ENCODE measurements at regions not wholly inside any gene's neighbourhood (a gene's known extent, or its start where the extent isn't known, plus 50 kb on each side); places are given as distances from the start of the nearest gene placed in this dataset.

DNA sequence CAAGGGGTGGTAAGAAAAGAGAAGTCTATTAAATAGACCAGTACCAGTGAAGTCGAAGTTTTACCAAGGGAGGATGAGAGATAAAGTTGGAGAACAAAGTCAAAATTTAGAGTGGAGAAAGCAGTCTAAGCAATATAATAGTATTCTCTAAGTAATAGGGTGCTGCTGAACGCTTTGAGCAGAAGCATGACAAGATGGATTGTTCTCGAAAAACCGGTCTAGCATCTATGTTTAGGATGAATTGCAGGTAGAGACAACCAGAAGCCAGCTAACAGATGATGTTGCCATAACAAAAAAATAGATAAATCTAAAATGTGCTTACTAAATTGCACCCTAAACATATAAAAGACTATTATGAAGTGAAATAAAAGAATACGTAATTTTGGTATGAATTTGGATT, 237.0 kb downstream of the PRELID2 start:
- no peak overlapping the region for H3K4me2 ChIP-seq (ENCODE audit: unreplicated experiment)
- H3K36me3 ChIP-seq (ENCODE audit: low read depth): no peaks in the 10 kb centered on the region
- H4K20me1 ChIP-seq (ENCODE audit: insufficient read depth): no peaks in the 10 kb centered on the region
- no peaks in the 10 kb centered on the region for H3K9me2 ChIP-seq (ENCODE audit: insufficient read depth)
- H2AFZ ChIP-seq: no peak overlapping the region
- no peaks in the 10 kb centered on the region for H3K9me3 ChIP-seq (ENCODE audit: low read depth)
- H3K27ac ChIP-seq: no peak overlapping the region
- TF ChIP-seq EZH2phosphoT487 (IDR thresholded peaks at IDR 0.05; ENCODE audit: insufficient read depth, low read depth) (no peak), EZH2 (IDR thresholded peaks at IDR 0.05; ENCODE audit: insufficient read depth, poor library complexity, severe bottlenecking) (no peak)
- no peak for DNase-seq
- WGBS, 2 experiments (ENCODE audit: low coverage in 1 of 2, low lambda C conversion rate in 2 of 2, missing lambda C conversion rate in 2 of 2): 84% methylated on average over 5 of the region's 5 CpGs
- H3K27me3 ChIP-seq (replicated peaks; ENCODE audit: insufficient read depth): no peaks in the 10 kb centered on the region
- no peaks in the 10 kb centered on the region for H3K4me1 ChIP-seq (ENCODE audit: insufficient read depth)
- H3K79me2 ChIP-seq (ENCODE audit: insufficient read depth): no peaks in the 10 kb centered on the region
- H3K4me3 ChIP-seq: no peak overlapping the region
- H3K9ac ChIP-seq: no peak overlapping the region
- no peaks in the 10 kb centered on the region for H3F3A ChIP-seq (ENCODE audit: insufficient read depth)
- in situ Hi-C loops (cut with MboI): no loop called here

DNA sequence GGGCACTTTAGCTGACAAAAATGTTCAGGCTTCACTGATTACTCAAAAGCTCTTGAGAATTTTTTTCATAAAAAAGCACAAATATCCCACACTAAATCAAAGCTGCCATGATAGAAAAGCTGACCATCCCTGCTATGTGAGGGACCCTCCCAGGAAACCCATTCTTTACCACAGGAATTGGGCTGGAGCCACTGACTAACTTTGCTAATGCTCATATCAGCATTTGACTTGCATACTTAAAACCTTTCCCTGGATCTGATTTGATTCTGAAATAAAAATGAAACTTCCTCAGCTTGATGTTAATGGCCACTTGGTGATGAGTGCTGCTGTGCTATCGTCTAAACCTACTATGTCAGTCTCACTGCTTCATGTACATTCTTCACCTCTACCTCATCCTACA, 243.6 kb downstream of the PRELID2 start:
- H3K79me2 ChIP-seq (ENCODE audit: insufficient read depth): no peaks in the 10 kb centered on the region
- H3K9me3 ChIP-seq (ENCODE audit: low read depth): no peaks in the 10 kb centered on the region
- TF ChIP-seq EZH2phosphoT487 (IDR thresholded peaks at IDR 0.05; ENCODE audit: insufficient read depth, low read depth) (no peak), EZH2 (IDR thresholded peaks at IDR 0.05; ENCODE audit: insufficient read depth, poor library complexity, severe bottlenecking) (no peak)
- DNase-seq: no peak
- peaks cover 22% of the 10 kb centered on the region for H3F3A ChIP-seq (ENCODE audit: insufficient read depth)
- H3K4me1 ChIP-seq (ENCODE audit: insufficient read depth): peaks cover 25% of the 10 kb centered on the region
- no peak overlapping the region for H2AFZ ChIP-seq
- H4K20me1 ChIP-seq (ENCODE audit: insufficient read depth): no peaks in the 10 kb centered on the region
- WGBS, 2 experiments (ENCODE audit: low coverage in 1 of 2, low lambda C conversion rate in 2 of 2, missing lambda C conversion rate in 2 of 2): 83 to 91% methylated on average over 1 of the region's 1 CpG
- in situ Hi-C loops (cut with MboI): no loop called here
- H3K4me2 ChIP-seq (ENCODE audit: unreplicated experiment): no peak overlapping the region
- H3K9ac ChIP-seq: no peak overlapping the region
- no peaks in the 10 kb centered on the region for H3K27me3 ChIP-seq (replicated peaks; ENCODE audit: insufficient read depth)
- H3K27ac ChIP-seq: no peak overlapping the region
- no peaks in the 10 kb centered on the region for H3K9me2 ChIP-seq (ENCODE audit: insufficient read depth)
- H3K36me3 ChIP-seq (ENCODE audit: low read depth): no peaks in the 10 kb centered on the region
- H3K4me3 ChIP-seq: no peak overlapping the region

DNA sequence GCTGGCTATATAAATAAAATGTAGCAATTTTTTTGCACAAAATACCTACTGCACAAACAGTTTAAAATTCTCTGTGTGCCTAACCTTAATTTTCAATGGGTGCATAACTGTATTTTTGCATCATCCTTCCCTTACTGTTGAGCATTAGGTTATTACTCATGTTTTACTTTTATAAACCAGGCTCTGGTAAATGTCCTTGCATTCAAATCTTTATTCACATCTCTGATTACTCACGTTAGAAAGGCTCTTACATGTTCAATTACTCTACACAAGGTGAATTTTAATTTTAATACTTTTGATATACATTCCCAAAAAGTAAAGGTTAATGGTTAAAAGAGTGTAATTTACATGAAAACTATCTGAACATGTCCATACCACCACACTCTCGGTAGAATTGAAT, 246.1 kb downstream of the PRELID2 start:
- peak; percentile 14 for DNase-seq
- no peaks in the 10 kb centered on the region for H3K36me3 ChIP-seq (ENCODE audit: low read depth)
- no peaks in the 10 kb centered on the region for H3K27me3 ChIP-seq (replicated peaks; ENCODE audit: insufficient read depth)
- H3K9me3 ChIP-seq (ENCODE audit: low read depth): no peaks in the 10 kb centered on the region
- no peak overlapping the region for H3K9ac ChIP-seq
- no peak overlapping the region for H2AFZ ChIP-seq
- no peak overlapping the region for H3K27ac ChIP-seq
- H4K20me1 ChIP-seq (ENCODE audit: insufficient read depth): no peaks in the 10 kb centered on the region
- H3K9me2 ChIP-seq (ENCODE audit: insufficient read depth): no peaks in the 10 kb centered on the region
- in situ Hi-C loops (cut with MboI): no loop called here
- peaks cover 22% of the 10 kb centered on the region for H3F3A ChIP-seq (ENCODE audit: insufficient read depth)
- peaks cover 28% of the 10 kb centered on the region for H3K4me1 ChIP-seq (ENCODE audit: insufficient read depth)
- no peak overlapping the region for H3K4me2 ChIP-seq (ENCODE audit: unreplicated experiment)
- no peak overlapping the region for H3K4me3 ChIP-seq
- WGBS, 2 experiments (ENCODE audit: low coverage in 1 of 2, low lambda C conversion rate in 2 of 2, missing lambda C conversion rate in 2 of 2): 57 to 61% methylated on average over 2 of the region's 2 CpGs
- no peaks in the 10 kb centered on the region for H3K79me2 ChIP-seq (ENCODE audit: insufficient read depth)
- no peak for TF ChIP-seq EZH2 (IDR thresholded peaks at IDR 0.05; ENCODE audit: insufficient read depth, poor library complexity, severe bottlenecking)

DNA sequence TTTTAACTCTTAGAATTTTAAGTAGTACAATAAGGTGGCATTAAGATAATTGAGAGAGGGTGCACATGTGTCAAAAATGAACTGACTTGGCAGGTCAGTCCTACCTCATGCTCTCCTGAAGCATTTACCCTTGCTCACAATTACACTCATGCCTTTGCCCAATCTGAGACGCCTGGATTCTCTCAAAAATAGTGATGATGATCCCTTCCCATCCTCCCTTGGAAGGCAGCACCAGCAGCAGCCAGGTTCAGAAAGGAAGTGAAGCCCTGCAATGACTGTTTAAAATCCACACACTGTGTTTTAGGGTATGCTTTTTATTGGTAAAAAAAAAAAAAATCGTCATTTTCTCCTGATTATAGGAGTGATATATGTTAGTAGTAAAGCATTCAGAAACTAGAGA, 246.6 kb downstream of the PRELID2 start:
- in situ Hi-C loops (cut with MboI): no loop called here
- no peaks in the 10 kb centered on the region for H3K79me2 ChIP-seq (ENCODE audit: insufficient read depth)
- H2AFZ ChIP-seq: no peak overlapping the region
- H3K27me3 ChIP-seq (replicated peaks; ENCODE audit: insufficient read depth): no peaks in the 10 kb centered on the region
- peaks cover 28% of the 10 kb centered on the region for H3K4me1 ChIP-seq (ENCODE audit: insufficient read depth)
- H3K9me3 ChIP-seq (ENCODE audit: low read depth): no peaks in the 10 kb centered on the region
- peak overlapping the region; percentile 45; the same call in 1 of the 2 replicates for H3K27ac ChIP-seq
- no peak overlapping the region for H3K4me2 ChIP-seq (ENCODE audit: unreplicated experiment)
- no peak overlapping the region for H3K9ac ChIP-seq
- H4K20me1 ChIP-seq (ENCODE audit: insufficient read depth): no peaks in the 10 kb centered on the region
- WGBS, 2 experiments (ENCODE audit: low coverage in 1 of 2, low lambda C conversion rate in 2 of 2, missing lambda C conversion rate in 2 of 2): 67% methylated on average over 2 of the region's 2 CpGs
- no peaks in the 10 kb centered on the region for H3K9me2 ChIP-seq (ENCODE audit: insufficient read depth)
- no peaks in the 10 kb centered on the region for H3K36me3 ChIP-seq (ENCODE audit: low read depth)
- TF ChIP-seq EZH2phosphoT487 (IDR thresholded peaks at IDR 0.05; ENCODE audit: insufficient read depth, low read depth): no peak
- TF ChIP-seq EZH2 (IDR thresholded peaks at IDR 0.05; ENCODE audit: insufficient read depth, poor library complexity, severe bottlenecking): no peak
- no peak overlapping the region for H3K4me3 ChIP-seq
- DNase-seq: no peak
- H3F3A ChIP-seq (ENCODE audit: insufficient read depth): peaks cover 22% of the 10 kb centered on the region

DNA sequence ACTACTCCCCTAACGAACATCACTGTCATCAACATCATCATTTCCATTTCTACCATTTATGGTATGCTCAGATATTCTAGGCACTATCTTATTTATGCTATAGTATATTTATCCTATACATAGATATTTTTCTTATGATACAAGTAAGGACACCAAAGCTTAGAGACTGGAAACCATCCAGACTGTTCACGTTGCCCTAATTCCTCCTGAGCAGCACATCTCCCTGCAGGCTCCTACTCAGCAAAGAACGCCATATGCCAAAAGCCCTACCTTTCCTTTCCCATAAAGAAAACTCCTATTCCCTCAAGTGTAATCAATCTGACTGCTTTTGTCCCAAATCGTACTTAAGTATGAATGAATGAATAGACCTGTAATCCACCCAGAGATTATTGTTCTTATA, 247.0 kb downstream of the PRELID2 start:
- WGBS, 2 experiments (ENCODE audit: low coverage in 1 of 2, low lambda C conversion rate in 2 of 2, missing lambda C conversion rate in 2 of 2): 46 to 53% methylated on average over 4 of the region's 4 CpGs
- in situ Hi-C loops (cut with MboI): no loop called here
- no peaks in the 10 kb centered on the region for H3K36me3 ChIP-seq (ENCODE audit: low read depth)
- H3F3A ChIP-seq (ENCODE audit: insufficient read depth): peaks cover 22% of the 10 kb centered on the region
- peaks cover 28% of the 10 kb centered on the region for H3K4me1 ChIP-seq (ENCODE audit: insufficient read depth)
- no peaks in the 10 kb centered on the region for H3K79me2 ChIP-seq (ENCODE audit: insufficient read depth)
- H2AFZ ChIP-seq: peak overlapping the region; percentile 40; the same call in 1 of the 2 replicates
- no peaks in the 10 kb centered on the region for H3K9me2 ChIP-seq (ENCODE audit: insufficient read depth)
- peak overlapping the region; percentile 45 for H3K27ac ChIP-seq
- H3K9me3 ChIP-seq (ENCODE audit: low read depth): no peaks in the 10 kb centered on the region
- peak overlapping the region; percentile 39 for H3K4me2 ChIP-seq (ENCODE audit: unreplicated experiment)
- no peak for TF ChIP-seq EZH2 (IDR thresholded peaks at IDR 0.05; ENCODE audit: insufficient read depth, poor library complexity, severe bottlenecking)
- TF ChIP-seq EZH2phosphoT487 (IDR thresholded peaks at IDR 0.05; ENCODE audit: insufficient read depth, low read depth): no peak
- DNase-seq: no peak
- H4K20me1 ChIP-seq (ENCODE audit: insufficient read depth): no peaks in the 10 kb centered on the region
- H3K27me3 ChIP-seq (replicated peaks; ENCODE audit: insufficient read depth): no peaks in the 10 kb centered on the region
- H3K4me3 ChIP-seq: 0 out of 2 replicates have a peak overlapping the region, but pooled peaks have one; percentile 8
- no peak overlapping the region for H3K9ac ChIP-seq
